MV-4-11 (cell line): ENCODE measurements at regions not wholly inside any gene's neighbourhood (a gene's known extent, or its start where the extent isn't known, plus 50 kb on each side); places are given as distances from the start of the nearest gene placed in this dataset.
"Not testable (repeated sequence)": the region's sequence is repeated elsewhere in the genome, so short reads cannot be mapped to it uniquely, and the experiment has no call there.

ENCODE experiments used
- DNase-seq: peaks from one replicate; lab custom pipeline; 2025; lab: John Stamatoyannopoulos, UW

DNA sequence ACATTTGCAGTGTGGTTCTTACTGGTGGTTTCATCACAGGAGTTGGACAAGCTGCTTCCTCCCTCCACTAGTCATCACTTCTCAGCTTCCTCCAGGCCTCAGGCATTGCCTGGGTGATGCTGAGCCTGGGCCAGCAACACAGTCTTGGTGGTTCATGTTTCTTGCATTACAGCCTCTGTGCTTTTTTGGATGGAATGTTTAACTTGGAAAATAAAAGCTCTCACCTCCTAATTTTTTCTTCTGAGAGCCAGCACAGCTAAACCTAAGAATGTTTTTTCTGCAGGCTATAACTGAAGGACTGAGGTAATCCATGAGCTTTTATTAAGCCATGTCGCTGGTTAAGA is 66.1 kb upstream of the RHOU start:
- peak; percentile 80 for DNase-seq

DNA sequence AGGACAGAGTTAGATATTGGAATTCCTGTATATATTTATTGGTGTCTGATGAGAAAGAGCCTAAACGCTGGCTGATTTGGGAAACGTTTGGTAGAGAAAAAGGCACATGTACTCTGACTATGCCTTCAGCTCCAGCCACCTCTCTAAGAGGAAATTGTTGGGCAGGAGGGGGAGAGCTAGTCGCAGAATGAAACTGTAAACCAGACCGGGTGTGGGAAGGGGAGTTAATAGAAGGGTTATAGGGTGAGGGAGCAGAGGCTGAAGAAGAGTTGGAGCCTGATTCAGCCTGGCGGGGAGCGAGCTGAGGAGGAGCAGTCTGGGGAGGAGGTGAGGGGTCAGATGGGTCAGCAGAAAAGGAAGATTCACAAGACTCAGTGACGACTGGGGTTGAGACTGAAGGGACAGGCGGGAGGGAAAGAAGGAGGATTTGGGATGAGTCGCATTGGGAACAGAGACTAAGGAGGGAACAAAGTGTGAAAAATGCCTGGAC is 54.2 kb upstream of the RHOU start:
- DNase-seq = not testable (repeated sequence)

DNA sequence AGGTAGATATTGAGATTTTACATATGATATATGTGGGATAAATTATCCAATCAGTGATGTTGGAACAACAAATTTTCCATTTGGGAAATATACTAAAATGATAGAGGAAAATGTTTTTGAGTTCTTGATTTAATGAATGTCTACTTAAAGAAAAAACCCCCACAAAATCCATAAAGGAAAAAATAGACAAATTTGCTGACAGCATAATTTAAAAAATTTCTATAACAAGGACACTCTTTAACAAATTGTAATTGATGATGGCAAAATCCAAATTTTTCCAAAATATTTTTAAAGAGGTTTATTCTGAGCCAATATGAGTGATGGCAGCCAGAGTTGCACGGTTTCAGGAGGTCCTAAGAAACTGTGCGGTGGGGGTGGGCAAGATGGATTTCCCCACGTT is 51.9 kb upstream of the RHOU start:
- DNase-seq = no peak

DNA sequence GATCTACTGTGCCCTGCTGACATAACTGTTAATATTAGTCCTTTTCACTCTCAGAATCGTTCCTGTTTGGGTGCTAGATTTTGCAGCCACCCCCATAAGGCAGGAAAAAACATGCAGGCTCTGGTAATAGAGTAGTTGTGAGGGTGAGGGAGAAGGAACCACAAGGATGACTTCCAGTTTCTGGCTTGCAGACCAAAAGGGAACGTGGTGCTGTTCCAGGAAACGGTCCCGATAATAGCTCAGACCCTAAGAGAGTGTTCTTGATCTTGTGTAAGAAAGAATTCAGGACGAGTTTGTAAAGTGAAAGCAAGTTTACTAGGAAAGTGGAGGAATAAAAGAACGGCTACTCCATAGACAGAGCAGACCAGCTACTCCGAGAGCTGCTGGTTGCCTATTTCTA is 50.7 kb upstream of the RHOU start:
- peak; percentile 71 for DNase-seq

DNA sequence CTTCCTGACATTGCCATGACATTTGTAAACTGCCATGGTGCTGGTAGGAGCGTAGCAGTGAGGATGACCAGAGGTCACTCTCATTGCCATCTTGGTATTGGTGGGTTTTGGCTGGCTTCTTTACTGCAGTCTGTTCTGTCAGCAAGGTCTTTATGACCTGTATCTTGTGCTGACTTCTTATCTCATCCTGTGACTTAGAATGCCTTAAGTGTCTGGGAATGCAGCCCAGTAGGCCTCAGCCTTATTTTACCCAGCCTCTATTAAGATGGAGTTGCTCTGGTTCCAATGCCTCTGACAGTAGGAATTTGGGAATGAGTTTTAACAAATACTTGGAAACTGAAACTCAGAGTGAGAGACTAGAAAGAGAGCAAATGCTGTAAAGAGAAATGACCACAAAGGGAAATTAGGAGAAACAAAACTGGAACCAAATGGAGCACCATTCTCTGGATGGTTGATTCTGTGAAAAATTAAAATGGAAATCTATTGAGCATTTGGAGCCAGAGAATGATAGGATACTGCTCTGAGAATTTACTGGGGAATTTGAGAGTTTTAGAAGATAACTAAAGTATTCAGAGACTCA is 50.1 kb upstream of the RHOU start:
- DNase-seq = peak; percentile 5
